Stimulated activated CD4-positive, alpha-beta T cell treated with anti-CD3 and anti-CD28 coated beads, Interleukin-15, amount 100 ng/mL, for 48 hours (primary cell): ENCODE measurements at regions not wholly inside any gene's neighbourhood (a gene's known extent, or its start where the extent isn't known, plus 50 kb on each side); places are given as distances from the start of the nearest gene placed in this dataset.
"Not testable (repeated sequence)": the region's sequence is repeated elsewhere in the genome, so short reads cannot be mapped to it uniquely, and the experiment has no call there.

Experiments
- DNase-seq, 2 donors: peaks; one replicate each; pipeline ENCODE4 v3.0.0-alpha.2; 2020; ENCODE audit warnings: low read depth in 2 of 2

DNA sequence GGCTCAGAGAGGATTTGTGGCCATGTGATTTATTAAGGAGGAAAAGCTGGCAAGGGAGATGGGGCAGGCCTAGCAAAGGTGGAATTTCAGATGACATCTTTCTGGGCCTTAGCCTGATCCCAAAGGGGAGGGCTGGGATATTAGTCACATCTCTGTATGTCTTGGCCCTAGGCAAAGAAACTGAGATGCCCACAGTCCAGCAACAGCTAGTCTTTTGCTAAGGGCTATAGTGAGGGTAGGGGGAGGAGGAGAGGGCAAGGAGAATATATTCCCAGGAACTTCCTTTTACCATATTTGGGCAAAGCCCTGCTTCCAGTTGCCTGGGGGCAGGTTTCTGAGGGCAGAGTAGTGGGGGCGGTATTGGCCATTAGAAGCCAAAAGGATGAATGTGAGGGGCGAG, 209.8 kb upstream of the NR3C2 start:
- no peak for DNase-seq

- no peak for DNase-seq
Measured at GRCh38 chr4:148649652-148650331, 207.6 kb upstream of the NR3C2 start.

DNA sequence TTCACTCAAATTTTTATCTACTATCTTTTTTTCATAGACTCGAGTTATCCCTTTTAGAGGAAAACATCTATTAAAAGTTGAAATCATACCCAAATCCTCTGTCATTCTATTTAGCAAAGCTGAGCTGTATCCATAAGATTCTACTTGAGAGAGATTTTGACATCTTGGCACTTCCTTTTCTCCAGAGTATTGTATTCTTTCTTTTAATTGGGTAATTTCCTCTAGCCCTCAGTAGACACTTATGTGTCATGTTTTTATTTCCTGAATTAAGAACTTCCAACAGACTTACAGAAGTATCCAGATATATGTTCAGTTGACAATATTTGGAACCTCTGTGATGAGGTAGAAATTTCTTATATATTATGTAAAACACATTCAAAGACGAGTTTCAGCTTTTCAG, 201.6 kb upstream of the NR3C2 start:
- no peak for DNase-seq

DNA sequence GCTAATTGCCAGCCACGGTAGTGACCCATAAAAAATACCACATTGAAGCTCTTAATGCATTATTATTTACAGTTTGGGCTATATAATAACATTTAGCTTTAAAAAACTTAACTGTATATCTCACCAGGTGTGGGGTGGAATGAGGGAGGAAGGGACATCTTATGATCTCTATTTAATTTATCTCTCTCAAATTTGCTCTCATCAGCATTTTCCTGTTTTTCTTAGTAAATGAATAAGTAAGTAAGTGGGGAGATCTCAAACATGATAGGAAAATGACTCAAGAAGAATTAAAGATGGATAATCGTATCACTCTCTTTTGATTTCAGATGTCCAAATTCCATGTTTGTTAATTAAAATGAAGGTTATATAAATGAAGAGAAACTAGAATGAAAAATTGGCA, 200.7 kb upstream of the NR3C2 start:
- DNase-seq = no peak

DNA sequence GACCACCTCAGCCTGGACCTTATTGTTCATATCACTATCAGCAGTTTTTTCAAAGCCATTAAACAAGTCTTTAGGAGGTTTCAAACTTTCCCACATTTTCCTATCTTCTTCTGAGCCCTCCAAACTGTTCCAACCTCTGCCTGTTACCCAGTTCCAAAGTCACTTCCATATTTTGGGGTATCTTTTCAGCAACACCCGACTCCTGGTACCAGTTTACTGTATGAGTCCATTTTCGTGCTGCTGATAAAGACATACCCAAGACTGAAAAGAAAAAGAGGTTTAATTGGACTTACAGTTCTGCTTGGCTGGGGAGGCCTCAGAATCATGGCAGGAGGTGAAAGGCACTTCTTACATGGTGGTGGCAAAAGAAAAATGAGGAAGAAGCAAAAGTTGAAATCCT, 195.9 kb upstream of the NR3C2 start:
- not testable (repeated sequence) for DNase-seq

GRCh38 chr4:148637453-148637852, 195.2 kb upstream of the NR3C2 start:
- DNase-seq = not testable (repeated sequence)

DNA sequence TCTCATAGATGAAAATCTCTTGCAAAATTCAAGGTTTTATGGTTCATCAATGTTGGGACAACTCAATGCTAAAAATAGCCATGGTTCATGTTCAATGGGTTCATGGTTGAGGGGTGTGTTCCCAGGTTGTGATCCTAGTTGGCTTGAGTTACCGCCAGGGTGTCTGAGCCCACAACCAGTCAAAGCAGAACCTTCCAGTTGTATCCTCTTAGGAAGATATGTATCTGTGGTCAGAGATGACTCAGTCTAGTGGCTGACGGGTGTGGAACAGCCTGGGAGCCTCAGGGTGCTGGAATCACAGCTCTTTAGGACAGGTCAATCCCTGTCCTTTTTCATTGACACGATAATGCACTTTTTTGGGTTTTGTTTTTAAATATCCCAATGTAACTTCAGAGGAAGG, 192.3 kb upstream of the NR3C2 start:
- no peak for DNase-seq

- no peak for DNase-seq
Measured at GRCh38 chr4:148633720-148634119, 191.5 kb upstream of the NR3C2 start.

DNA sequence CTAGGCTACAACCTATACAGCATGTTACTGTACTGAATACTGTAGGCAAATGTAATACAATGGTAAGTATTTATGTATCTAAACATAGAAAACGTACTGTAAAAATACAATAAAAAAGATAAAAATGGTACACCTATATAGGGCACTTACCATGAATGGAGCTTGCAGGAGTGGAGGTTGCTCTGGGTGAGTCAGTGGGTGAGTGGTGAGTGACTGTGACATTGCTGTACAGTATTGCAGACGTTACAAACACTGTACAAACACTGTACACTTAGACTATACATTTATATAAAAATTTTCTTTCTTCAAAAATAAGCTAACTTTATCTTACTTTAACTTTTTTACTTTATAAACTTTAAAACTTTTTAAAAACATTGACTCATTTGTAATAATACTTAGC, 190.3 kb upstream of the NR3C2 start:
- DNase-seq = no peak

GRCh38 chr4:148630051-148630450, 187.8 kb upstream of the NR3C2 start:
- DNase-seq = no peak

DNA sequence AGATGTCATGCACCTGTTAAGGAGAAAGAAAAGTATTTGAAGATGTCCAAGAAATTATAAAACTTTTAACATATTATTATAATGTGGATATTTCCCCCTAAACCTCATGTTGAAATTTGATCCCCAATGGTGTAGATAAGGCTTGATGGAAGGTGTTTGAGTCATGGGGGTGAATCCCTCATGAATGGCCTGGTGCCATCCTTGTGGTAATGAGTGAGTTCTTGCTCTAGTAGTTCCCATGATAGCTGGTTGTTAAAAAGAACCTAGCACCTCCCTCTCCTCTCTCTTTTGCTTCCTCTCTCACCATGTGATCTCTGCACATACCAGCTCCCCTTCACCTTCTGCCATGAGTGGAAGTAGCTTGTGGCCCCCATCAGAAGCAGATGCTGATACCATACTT, 176.6 kb upstream of the NR3C2 start:
- DNase-seq = no peak

GRCh38 chr4:148608968-148609367, 166.8 kb upstream of the NR3C2 start:
- DNase-seq = no peak

GRCh38 chr4:148598418-148599207, 156.4 kb upstream of the NR3C2 start:
- DNase-seq = not testable (repeated sequence)

GRCh38 chr4:148589182-148589581, 147.0 kb upstream of the NR3C2 start:
- no peak for DNase-seq

GRCh38 chr4:148575577-148575976, 133.4 kb upstream of the NR3C2 start:
- no peak for DNase-seq

- DNase-seq = no peak
Measured at GRCh38 chr4:148574911-148575310, 132.7 kb upstream of the NR3C2 start.

- DNase-seq = no peak
Measured at GRCh38 chr4:148574502-148574901, 132.3 kb upstream of the NR3C2 start.

DNA sequence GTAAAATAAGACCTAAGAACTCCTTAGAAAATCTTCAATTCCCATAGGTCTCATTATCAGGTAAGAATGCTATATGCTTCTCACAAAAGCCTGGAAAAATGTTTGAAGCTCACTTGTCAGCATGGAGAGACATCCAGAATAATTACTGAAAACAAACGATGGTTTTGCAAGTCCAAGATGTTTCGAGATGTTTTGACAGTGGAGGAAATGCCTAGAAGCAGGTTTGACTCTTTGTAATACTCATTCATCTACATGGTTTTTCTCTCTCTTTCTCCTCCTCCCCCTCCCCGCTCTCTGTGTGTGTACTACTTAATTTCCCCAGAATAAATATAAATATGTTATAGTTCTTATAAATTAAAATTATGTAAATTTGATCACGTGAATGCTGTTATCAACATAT, 131.9 kb upstream of the NR3C2 start:
- no peak for DNase-seq

DNA sequence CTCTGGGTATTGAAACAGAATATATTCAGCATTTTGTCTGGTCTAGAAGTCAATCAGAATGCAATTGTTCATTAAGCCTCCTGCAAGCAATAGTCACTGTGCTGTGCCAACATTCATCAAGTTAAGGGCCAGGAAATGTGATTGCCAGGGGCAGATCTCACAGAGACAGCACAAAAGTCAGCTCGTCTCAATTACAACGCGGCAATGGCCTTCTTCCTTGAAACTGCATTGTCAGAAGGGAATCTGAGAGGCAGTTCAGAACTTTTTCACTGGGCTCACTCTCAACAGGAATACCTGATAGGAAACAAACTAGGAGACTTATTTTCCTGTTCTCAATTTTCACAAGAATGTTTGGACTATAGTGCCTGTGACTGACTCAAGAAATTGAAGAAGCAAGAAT, 131.1 kb upstream of the NR3C2 start:
- DNase-seq = no peak

DNA sequence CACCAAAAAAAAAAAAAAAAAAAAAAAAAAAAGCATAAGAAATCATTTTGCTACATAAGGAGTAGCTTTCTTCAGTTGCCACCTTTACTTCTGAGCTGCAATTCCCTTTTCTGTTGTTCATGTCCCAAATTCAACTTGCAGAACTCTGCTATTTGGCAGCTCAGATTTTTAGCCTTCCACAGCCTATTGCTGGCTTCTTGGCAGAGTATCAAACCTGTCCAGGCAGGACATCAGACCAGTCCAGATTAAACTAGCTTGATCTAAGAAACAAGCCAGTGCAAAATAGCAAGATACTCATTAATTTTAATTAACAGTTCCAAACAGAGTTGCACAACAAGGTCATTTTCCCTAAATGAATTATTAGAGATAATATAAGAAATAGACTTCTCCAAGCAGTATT, 123.6 kb upstream of the NR3C2 start:
- no peak for DNase-seq

GRCh38 chr4:148563684-148564083, 121.5 kb upstream of the NR3C2 start:
- DNase-seq = no peak

DNA sequence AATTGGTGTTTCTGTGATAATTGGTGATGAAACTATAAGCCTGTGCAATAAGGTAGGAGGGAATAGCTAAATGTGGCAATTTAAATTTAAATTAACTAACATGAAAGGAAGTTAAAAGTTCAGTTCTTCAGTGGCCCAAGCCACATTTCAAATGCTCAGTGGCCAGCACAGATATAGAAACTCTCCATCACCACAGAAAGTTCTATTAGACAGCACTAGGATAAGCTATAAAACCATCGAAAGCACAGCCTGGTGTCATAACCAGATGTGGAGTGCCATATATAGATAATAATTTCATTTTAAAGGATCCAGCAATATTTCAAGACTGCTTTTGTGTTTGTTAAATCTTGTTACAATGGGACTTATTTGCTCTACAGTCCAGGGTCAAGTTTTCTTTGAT, 119.3 kb upstream of the NR3C2 start:
- no peak for DNase-seq

- DNase-seq = no peak
Measured at GRCh38 chr4:148557793-148558192, 115.6 kb upstream of the NR3C2 start.

GRCh38 chr4:148550788-148551187, 108.6 kb upstream of the NR3C2 start:
- DNase-seq = no peak
